Pancreas (tissue), 10 donors: ENCODE measurements at regions not wholly inside any gene's neighbourhood (a gene's known extent, or its start where the extent isn't known, plus 50 kb on each side); places are given as distances from the start of the nearest gene placed in this dataset.

ENCODE experiments used
- ATAC-seq, 4 donors: fragments of 200-7000 bp; cut with Tn5 transposase; one replicate each; pipeline versions ENCODE4 v1.8.0 to v1.9.1; 2020; ENCODE audit warnings: mild to moderate bottlenecking in 4 of 4, moderate library complexity in 4 of 4
- DNase-seq, 6 donors: peaks; one replicate each; pipeline ENCODE4 v3.0.0-alpha.2; 2020
- FAIRE-seq: peaks from 2 replicates; lab custom pipeline; 2012; peaks lifted over from hg19 to GRCh38; lab: Jason Lieb, UNC
- H3K27ac ChIP-seq, 4 donors: fragments of 200-600 bp; sonication (generic); 1 replicate in 3 of 4; 2 replicates in 1 of 4; pipeline versions ENCODE4 v1.5.0 to v1.8.0; 2020
- H3K27me3 ChIP-seq, 4 donors: fragments of 200-600 bp; one replicate each; pipeline ENCODE4 v1.8.0; 2021
- H3K36me3 ChIP-seq, 3 donors: fragments of 200-600 bp; sonication (generic) in 1 of 3; one replicate each; pipeline versions ENCODE4 v1.5.0 to v1.8.0; 2020 to 2021
- H3K4me1 ChIP-seq, 3 donors: fragments of 200-600 bp; one replicate each; pipeline ENCODE4 v1.8.0; 2021
- H3K4me3 ChIP-seq, 4 donors: fragments of 200-600 bp; sonication (generic) in 2 of 4; one replicate each; pipeline versions ENCODE4 v1.5.0 to v1.8.0; 2020 to 2021
- H3K9me3 ChIP-seq, 4 donors: fragments of 200-600 bp; one replicate each; pipeline ENCODE4 v1.8.0; 2021
- CTCF ChIP-seq, 4 donors: fragments of 200-600 bp; sonication (generic) in 3 of 4; IDR thresholded peaks; one replicate each; pipeline versions ENCODE4 v1.5.0 to v1.8.0; 2021; ENCODE audit warnings: antibody characterized with exemption in 4 of 4
- WGBS, 2 donors: extraction: QIAGEN DNeasy Blood & Tissue Kit; methylation state at CpG; one replicate each; pipeline ENCODE4 v1.1.7; 2013; 5-methylcytosine and 5-hydroxymethylcytosine counted together
- intact Hi-C, 3 donors: fragments of 100-400 bp; cut with DNase I; formaldehyde crosslinking; loops; one replicate each; pipeline versions ENCODE4 v1.11.1 to v1.14.2; 2022
- donor health status: healthy with polysubstance abuse.
- donor health status: DM: no; HTN: no; CAD: no; lungs with moderate emphysema.
- donor health status: DM: no; HTN: no; CAD: no.
- donor health status: control.
- donor health status: control.
- donor health status: Bipolar disorder and iron deficiency.
- donor health status: DM: yes; HTN: yes; CAD: no.
- donor health status: DM: no; HTN: no; CAD: no.
- donor health status: DM: no; HTN: no; CAD: no.
- donor health status: DM: yes; HTN: yes; CAD: no.

GRCh38 chr4:116064331-116064730 lies 950.9 kb upstream of the NDST4 start:
- no peak for DNase-seq
- ATAC-seq, result no peak
- Histone ChIP-seq H3K36me3 (no peaks in the 10 kb centered on the region), H3K27me3 (no peaks in the 10 kb centered on the region), H3K27ac (no peak overlapping the region), H3K9me3 (no peaks in the 10 kb centered on the region), H3K4me3 (no peak overlapping the region), H3K4me1 (no peaks in the 10 kb centered on the region)
- 79 to 85% methylated on average over 2 of the region's 2 CpGs for WGBS, 2 donors
- FAIRE-seq, result no peak
- TF ChIP-seq CTCF (IDR thresholded peaks at IDR 0.05), result no peak
- intact Hi-C loops, result no loop called here

DNA sequence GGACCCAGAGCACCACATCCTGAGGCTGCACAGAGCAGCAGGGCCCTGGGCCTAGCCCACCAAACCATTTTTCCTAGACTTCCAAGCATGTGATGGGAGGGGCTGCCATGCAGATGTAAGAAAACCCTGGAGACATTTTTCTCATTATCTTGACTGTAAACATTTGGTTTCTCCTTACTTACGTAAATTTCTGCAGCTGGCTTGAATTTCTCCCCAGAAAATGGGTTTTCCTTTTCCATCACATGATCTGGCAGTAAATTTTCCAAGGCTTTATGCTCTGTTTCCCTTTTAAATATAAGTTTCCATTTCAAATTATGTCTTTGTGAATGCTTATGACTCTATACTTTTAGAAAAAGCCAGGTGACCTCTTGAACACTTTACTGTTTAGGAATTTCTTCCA lies 945.9 kb upstream of the NDST4 start:
- ATAC-seq, result no peak
- TF ChIP-seq CTCF (IDR thresholded peaks at IDR 0.05), result no peak
- intact Hi-C loops, result no loop called here

DNA sequence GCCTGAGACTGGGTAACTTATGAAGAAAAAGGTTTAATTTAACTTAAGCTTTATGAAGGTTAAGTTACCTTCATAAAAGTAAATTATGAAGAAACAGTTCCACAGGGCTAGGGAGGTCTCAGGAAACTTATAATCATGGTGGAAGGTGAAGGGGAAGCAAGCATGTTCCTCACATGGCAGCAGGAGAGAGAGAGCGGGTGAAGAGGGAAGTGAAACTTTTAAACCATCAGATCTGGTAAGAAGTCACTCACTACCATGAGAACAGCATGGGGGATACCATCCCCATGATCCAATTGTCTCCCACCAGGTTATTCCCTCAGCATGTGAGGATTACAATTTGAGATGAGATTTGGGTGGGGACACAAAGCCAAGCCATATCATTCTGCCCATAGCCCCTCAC lies 944.7 kb upstream of the NDST4 start:
- intact Hi-C loops, result no loop called here
- WGBS, 2 donors, result 86 to 89% methylated on average over 1 of the region's 1 CpG
- Histone ChIP-seq H3K4me3 (no peak overlapping the region), H3K27me3 (no peaks in the 10 kb centered on the region), H3K36me3 (no peaks in the 10 kb centered on the region), H3K4me1 (no peaks in the 10 kb centered on the region), H3K9me3 (no peaks in the 10 kb centered on the region), H3K27ac (no peak overlapping the region)
- no peak for TF ChIP-seq CTCF (IDR thresholded peaks at IDR 0.05)
- ATAC-seq, result no peak
- no peak for FAIRE-seq
- no peak for DNase-seq

More for the DNA sequence above, 945.9 kb upstream of the NDST4 start:
- 51% methylated on average over 1 of the region's 1 CpG for WGBS, 2 donors
- FAIRE-seq (no peak), DNase-seq (no peak)
- Histone ChIP-seq H3K36me3 (no peaks in the 10 kb centered on the region), H3K9me3 (no peaks in the 10 kb centered on the region), H3K27ac (no peak overlapping the region), H3K4me1 (no peaks in the 10 kb centered on the region), H3K27me3 (no peaks in the 10 kb centered on the region), H3K4me3 (no peak overlapping the region)

DNA sequence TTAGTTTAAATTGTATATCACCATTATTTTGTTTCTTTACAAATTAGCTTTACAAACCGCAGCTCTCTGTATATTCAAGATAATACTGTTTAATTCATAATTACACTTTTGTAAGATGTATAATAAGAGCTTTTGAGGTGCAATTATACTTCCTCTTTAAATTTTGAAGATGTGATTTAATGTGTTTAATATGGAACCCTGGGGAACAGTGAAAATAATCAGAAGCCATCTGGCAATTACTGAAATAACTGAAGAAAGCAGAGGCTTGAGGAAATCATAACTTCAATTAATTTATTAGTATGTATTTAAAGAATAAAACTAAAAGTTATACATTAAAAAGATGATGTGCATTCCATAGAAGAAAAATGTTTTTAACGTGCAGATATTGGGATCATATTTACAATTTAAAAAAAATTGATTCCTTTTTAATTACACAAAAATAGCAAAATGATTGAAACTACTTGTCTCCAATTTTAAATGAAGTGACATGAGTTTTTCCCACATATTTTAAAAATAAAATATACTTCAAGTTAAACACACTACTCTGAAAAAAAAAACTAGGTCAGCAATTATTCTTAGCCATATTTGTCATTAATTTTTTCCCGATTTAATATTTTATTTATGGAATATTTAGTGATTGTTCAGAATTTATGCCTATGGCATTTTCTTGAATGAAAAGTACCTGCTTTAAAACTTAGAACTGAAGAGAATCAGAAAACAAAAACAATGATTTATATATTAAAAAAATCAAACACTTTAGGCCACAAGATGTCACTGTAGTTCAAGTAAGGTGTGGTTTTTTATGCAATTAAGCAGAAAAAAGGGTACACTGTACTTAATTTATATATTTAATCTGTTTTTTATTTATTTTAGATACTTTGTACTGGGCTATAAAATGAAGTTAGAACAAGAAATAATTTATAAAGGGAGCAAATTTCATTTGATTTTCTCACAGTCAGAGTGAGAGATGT lies 942.7 kb upstream of the NDST4 start:
- WGBS, 2 donors, result 43% methylated on average over 3 of the region's 3 CpGs
- H3K36me3 ChIP-seq, result no peaks in the 10 kb centered on the region
- H3K27me3 ChIP-seq, result no peaks in the 10 kb centered on the region
- H3K4me3 ChIP-seq, result no peak overlapping the region
- FAIRE-seq, result peak; percentile 32
- no peaks in the 10 kb centered on the region for H3K9me3 ChIP-seq
- no peak for TF ChIP-seq CTCF (IDR thresholded peaks at IDR 0.05)
- no peak for ATAC-seq
- no peak for DNase-seq
- intact Hi-C loops, result no loop called here
- H3K4me1 ChIP-seq, result no peaks in the 10 kb centered on the region
- H3K27ac ChIP-seq, result no peak overlapping the region

GRCh38 chr4:116027311-116027710 lies 913.9 kb upstream of the NDST4 start:
- Histone ChIP-seq H3K4me1 (no peaks in the 10 kb centered on the region), H3K27me3 (no peaks in the 10 kb centered on the region), H3K27ac (no peak overlapping the region), H3K9me3 (no peaks in the 10 kb centered on the region), H3K4me3 (no peak overlapping the region), H3K36me3 (no peaks in the 10 kb centered on the region)
- 47 to 55% methylated on average over 2 of the region's 2 CpGs for WGBS, 2 donors
- ATAC-seq (no peak), DNase-seq (no peak), FAIRE-seq (no peak)
- no peak for TF ChIP-seq CTCF (IDR thresholded peaks at IDR 0.05)
- intact Hi-C loops, result no loop called here
